HS-5 (cell line): ENCODE measurements at regions not wholly inside any gene's neighbourhood (a gene's known extent, or its start where the extent isn't known, plus 50 kb on each side); places are given as distances from the start of the nearest gene placed in this dataset.
A peak's percentile ranks its signal among the peaks of the same experiment; 100 is the strongest.
"Not testable (repeated sequence)": the region's sequence is repeated elsewhere in the genome, so short reads cannot be mapped to it uniquely, and the experiment has no call there.

ENCODE experiments used
- DNase-seq: peaks from one replicate; pipeline ENCODE4 v3.0.0-alpha.2; 2012; ENCODE audit warnings: low read depth

DNA sequence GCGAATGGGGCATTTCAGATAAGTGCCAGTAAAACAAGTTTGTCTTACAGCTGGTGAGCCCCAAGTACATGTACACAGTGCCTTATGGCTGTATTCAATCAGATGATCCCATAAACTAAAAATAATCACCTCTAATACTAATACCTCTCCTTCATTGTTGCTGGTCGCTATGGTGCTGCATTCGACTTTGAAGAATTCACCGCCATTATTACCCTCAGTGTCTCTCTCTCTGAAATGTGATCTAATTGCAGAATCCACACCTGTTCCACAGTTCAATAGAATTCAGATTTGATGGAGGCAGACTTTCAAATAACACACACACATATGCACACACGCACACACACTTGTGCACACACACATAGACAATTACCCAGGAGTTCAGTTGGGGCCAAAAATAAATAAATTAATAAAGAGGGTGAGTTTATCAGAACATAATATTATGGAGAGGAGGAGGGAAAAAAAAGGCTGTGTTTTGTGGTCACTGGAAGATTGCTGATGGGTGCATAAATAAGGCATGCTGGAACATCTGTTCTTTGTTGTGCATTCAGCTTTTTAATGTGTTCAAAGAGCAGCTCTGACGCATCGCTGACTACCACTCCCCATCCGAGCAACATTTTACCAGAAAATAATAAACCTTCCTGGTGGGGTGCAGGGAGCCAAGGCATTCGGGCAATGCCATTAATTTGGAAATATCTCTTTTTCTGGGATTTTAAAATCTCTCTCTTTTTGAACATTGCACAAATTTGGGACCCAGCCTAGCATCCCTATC lies 235.7 kb downstream of the SATB1 start:
- DNase-seq: peak; percentile 46

DNA sequence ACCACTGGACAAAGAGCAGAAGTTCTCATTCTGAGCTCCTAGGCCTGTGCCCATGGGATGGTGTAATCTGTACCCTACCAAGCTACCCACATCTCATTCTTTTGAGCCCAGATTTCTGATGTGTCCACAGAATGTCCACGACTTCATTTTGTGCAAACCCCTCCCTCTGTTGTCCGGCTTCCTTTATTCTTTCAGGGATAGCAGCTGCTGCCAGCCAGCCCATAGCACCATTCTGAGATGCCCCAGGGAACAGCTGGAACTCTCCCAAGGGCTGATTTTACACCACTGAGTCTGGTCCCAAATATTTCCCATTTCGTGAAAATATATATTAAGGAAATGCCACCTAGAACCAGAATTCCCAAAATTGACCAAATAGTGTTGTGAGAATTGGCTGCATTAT lies 236.6 kb downstream of the SATB1 start:
- no peak for DNase-seq

DNA sequence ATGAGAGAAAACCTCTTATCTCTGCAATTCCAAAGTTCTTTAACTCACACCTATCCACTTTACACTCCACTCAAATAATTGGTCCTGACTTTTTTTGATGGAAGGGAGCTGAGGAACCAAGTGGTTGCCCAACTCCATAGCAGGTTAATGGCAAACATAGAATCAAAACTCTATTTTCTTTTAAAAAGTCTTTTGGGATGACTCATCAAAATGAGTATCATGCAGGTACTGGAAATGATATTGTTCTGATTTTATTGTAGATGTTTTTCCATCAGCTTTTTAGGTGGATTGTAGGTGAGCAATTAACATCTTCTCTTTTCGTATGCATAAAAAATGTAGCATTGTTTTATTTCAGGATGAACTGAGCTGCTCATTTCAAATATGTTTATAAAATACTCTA lies 239.5 kb downstream of the SATB1 start:
- no peak for DNase-seq

DNA sequence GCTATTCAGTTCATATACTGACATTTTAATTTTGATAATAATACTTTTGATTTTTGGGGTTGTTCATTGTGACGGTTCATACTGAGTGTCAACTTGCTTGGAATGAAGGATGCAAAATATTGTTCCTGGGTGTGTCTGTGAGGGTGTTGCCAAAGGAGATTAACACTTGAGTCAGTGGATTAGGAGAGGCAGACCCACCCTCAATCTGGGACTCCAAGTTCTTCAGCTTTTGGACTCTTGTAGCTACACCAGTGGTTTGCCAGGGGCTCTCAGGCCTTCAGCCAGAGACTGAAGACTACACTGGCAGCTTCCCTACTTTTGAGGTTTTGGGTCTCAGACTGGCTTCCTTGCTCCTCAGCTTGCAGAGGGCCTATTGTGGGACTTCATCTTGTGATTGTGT lies 242.2 kb downstream of the SATB1 start:
- not testable (repeated sequence) for DNase-seq

DNA sequence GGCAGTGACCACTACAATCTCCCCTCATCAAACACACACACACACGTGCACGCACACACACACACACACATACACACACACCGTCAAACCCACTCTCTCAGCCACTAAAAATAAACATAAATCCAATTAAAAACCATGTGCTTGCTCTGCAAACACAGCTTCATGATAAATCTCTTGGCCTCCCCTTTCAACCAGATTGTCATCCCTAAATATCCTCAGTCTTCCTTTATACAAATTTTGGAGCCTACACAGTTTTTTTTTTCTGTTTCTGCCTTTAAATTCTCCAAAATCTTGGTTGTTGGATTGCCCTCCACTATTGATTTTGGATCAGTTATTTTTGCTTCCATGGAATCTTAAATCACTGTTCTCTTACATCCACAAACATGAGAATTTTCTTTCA lies 245.6 kb downstream of the SATB1 start:
- no peak for DNase-seq

GRCh38 chr3:18177271-18177670 lies 247.9 kb downstream of the SATB1 start:
- no peak for DNase-seq

GRCh38 chr3:18173891-18174290 lies 251.2 kb downstream of the SATB1 start:
- not testable (repeated sequence) for DNase-seq

- no peak for DNase-seq
Observed at GRCh38 chr3:18159681-18160080, 265.5 kb downstream of the SATB1 start.

DNA sequence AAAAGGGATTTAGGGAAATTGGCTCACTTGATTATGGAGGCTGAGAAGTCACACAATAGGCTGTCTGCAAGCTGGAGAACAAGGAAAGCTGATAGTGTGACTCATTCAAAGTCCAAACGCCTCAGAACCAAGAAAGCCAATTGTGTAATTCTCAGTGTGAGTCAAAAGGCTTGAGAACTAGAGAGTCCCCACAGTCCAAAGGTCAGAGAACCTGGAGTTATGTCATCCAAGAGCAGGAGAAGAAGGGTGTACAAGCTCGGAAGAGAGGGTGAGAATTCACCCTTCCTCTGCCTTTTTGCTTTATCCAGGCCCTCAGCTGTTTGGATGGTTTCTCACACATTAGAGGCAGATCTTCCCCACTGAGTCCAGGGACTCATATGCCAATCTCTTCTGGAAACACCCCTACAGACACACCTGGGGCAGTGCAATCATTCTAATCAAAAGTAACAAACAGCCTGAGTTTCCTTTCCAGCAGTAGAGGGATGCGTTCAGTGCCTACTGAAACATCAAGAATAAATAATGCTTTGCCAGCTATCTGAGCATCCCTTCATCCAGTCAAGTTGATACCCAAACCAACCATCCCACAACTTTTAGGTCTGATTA lies 271.5 kb downstream of the SATB1 start:
- peak; percentile 63 for DNase-seq

- DNase-seq: no peak
Observed at GRCh38 chr3:18151199-18151598, 273.9 kb downstream of the SATB1 start.

- DNase-seq: no peak
Observed at GRCh38 chr3:18149935-18150334, 275.2 kb downstream of the SATB1 start.

- no peak for DNase-seq
Observed at GRCh38 chr3:18149386-18149785, 275.8 kb downstream of the SATB1 start.

DNA sequence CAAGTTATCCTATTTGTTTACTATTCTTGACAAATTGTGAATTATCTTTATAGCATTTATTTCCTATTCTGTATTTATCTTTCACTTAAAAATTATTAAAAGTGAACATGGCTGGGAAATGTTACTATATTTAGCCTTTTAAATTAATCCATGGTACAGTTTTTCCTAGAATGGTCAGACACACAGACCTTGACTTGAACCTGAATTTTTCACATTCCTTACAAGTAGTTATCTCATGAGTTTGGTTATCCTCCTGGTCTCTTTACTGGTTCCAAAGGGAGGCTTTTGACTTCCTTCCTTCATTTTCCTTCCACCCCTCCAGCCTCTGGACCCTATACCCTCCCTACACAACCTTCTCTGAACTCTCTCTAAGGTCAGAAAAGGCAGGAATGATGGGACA lies 280.6 kb downstream of the SATB1 start:
- DNase-seq: no peak

DNA sequence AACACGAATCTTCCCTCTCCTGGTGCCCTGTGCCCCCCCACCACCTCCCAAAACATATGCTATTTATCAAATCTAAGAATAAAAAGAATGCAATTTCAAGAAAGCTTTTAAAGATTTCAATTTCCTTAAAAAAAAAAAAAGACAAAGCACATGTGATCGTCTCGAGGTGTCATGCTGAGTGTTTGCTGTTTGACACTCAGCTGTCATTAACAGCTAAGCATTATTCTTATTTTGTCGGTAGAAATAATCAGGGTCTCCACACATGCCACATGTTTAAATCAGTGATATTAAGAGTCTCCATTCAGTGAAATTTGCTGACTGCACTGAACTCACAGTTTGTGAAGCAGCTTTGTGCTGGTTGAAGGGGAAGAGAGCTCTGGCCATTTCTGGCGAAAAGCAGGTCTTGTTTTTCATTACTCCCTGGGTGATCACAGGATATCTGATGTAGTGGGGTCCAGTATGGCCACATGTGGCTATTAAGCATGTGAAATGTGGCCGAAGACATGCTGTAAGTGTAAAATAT lies 281.8 kb downstream of the SATB1 start:
- DNase-seq: no peak

GRCh38 chr3:18137958-18138357 lies 287.2 kb downstream of the SATB1 start:
- DNase-seq: no peak

DNA sequence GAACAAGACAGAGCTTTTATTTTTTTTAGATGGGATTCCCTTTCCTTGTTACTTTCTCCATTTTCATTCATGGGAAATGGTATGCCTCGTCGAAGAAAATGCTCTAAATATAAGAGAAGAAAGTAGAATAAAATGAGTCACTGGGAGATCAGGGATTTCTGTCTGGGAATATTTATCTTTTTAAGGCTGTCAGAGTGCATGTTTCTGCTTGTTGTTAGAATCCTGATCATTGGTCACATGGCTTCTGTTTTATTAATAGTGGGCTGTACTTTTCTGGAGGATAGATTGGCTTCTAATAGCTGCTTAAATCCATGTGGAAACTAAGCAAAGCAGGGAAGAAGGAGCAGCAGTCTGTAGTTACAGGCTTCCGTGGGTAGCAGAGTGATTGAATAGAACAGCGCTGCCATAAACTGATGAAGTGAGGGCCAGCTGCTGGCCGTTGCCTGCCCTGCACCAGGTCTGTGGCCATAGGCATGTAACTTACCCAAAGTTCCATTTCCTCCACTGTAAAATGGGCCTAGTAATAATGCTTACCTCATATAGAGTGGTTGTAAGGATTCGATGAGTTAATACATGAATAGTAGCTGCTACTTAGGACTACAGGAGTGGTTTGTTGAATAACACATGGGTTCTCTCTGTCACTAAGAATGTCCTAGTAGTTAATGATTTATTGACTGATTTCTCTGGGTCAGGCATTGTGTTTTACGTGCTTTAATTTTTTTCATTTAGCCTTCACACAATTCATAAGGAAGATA lies 289.9 kb downstream of the SATB1 start:
- DNase-seq: no peak

- peak; percentile 64 for DNase-seq
Observed at GRCh38 chr3:18134386-18135059, 290.6 kb downstream of the SATB1 start.

GRCh38 chr3:18132991-18133390 lies 292.1 kb downstream of the SATB1 start:
- DNase-seq: no peak

DNA sequence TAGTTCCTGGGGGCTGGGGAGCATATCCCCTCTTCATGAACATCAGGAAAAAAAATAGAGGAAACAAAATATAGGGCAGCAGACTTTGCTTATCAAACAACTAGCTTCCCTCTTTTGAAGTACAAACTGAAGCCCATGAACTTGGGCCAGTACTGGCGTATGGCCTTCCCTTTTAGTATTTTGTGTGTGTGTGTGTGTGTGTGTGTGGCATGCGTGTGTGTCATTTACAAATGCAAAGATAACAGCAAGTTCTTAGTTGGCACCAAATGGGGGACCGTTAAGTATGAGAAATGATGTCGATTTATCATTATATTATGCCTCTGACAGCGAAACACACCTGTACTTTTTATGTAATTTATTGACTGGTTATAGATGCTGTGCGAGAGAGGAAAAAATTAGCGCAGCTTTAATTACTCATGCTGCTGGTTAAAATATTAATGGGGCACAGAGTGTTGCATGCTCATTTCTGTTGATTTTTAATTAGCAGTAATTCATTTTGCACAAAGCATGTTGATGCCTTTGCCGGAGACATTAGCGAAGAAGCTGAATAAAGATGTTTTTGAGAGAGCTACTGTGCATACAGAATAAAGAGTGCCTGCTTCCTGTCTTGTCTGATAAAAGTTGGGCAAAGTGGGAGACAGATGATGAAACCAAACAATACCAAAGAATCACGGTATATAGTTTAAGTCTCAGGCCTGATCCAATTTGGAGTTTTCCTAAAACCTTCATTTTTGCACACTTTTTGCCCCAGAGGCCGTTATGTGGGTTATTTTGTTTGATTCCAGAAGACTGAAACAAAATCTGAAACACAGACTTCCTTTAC lies 297.1 kb downstream of the SATB1 start:
- no peak for DNase-seq

GRCh38 chr3:18127174-18127858 lies 297.8 kb downstream of the SATB1 start:
- DNase-seq: no peak

DNA sequence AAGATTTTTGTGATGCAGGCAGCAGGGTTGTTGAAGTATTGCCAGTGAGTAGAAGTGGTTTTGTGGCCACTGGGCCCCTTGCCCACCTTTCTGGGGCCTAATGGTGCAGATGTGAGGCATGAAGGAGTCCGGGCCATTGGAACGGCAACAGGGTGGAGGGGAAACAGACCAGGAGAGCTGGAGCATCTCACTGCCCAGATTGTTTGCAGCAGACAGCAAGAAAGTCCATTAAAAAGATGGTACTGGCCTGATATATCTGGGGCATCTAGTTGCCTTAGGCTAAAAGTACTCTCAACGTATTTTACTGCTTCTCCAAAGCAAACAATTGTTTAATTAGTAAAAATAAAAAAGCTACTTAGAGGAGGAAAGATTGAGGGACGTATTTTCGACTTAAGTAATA lies 298.4 kb downstream of the SATB1 start:
- DNase-seq: no peak
